ENCODE measurements at regions not wholly inside any gene's neighbourhood (a gene's known extent, or its start where the extent isn't known, plus 50 kb on each side); places are given as distances from the start of the nearest gene placed in this dataset.
"Not testable (repeated sequence)": the region's sequence is repeated elsewhere in the genome, so short reads cannot be mapped to it uniquely, and the experiment has no call there.

DNA sequence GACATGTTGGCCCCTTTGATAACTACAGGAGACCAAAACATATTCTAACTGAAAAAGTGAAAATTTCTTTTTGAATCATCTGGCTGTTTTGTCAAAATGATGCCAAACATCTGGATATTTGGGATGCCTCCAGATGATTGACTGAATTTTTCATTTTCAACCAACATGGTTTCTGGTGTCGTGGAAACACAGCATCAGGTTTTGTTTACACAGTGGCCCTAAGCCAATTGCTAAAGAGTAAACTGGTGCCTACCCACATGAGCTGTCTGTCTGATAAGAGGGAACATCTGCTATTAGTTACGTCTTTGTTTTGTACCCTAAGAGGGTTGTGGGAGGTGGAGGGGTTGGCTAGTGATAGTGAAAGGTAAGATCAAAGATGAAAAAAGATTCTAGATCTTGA is 204.8 kb downstream of the KCNK2 start:
- DNase-seq (ENCODE audit: low spot score) = no peak

DNA sequence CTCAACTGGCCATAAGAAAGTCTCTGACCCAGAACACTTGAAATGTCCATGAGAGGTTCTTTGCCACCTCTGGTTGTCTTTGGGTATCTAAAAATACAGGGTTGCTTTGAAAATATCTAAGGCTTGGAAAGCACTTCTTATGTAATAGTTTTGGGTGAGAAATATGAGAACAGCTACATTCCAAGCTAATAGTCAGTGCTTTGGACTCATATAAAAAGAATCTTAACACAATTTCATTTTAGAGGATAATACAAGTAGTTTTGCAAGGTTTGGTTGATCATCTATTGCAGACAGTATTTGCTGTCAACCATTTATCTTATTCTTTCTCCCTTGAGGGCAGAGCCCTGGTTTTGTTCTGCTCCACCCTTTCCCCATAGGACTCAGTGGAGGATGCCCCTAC is 207.5 kb downstream of the KCNK2 start:
- no peak for DNase-seq (ENCODE audit: low spot score)

DNA sequence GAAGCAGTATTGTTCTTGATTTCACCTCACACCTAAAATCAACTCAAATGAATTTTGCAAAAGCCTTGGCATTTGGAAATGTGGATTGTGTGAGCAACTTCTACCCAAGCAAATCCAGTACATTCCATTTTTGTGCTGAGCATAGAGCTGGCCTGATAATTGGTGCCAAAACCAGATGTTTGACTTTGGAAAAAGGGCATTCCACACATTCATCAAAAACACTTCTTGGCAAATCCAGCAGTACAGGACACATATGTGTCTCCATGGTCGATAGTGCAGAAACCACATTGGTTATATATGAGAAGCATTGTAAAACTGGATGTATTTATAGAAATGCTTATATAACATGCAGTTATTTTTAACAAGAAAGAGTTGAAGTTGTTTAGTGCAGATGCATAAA is 210.4 kb downstream of the KCNK2 start:
- DNase-seq (ENCODE audit: low spot score) = no peak

DNA sequence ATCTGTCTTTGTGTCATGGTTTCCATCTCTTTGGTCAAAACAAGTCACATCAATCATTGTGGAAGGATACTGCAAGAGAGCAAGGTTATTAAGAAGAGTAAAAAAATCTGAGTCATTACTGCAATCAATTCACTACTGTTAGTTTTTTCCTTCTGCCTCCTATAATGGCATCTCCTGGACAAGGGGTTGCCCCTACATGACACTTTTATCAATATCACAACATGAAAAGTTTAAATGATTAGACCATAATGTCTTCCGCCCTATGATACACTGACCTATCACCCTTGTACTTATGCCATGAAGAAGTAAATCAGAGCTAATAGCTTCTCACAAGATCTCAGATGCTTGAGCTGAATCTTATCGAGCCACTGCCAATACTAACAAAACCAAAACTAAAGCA is 223.9 kb downstream of the KCNK2 start:
- no peak for DNase-seq (ENCODE audit: low spot score)

DNA sequence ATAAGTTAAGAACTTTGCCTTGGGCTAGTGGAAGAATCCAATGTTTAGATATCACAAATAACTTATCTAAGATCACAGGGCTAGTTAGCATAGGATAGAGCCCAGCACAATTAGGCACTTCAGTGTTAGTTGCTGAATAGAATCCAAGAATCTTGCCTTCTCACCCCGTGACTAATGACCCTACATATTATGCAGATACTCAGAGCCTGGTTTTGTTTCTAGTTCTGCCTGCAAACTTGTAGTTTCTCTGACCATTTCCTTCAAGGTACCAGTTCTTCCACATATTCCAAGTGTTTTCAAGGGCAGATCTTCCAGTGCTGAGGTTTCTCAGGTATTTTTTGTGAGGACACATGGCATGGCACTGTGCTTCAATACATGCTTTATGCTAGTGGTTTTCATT is 239.3 kb downstream of the KCNK2 start:
- DNase-seq (ENCODE audit: low spot score) = no peak

DNA sequence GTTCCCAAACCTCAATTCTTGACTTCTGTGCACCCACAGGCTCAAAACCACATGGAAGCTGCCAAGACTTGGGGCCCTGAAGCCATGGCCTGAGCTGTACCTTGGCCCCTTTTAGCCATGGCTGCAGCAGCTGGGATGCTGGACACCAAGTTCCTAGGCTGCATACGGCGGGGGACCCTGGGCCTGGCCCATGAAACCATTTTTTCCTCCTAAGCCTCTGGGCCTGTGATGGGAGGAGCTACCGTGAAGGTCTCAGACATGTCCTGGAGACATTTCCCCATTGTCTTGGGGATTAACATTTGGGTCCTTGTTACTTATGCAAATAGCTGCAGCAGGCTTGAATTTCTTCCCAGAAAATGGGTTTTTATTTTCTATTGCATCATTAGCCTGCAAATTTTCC is 241.5 kb downstream of the KCNK2 start:
- not testable (repeated sequence) for DNase-seq (ENCODE audit: low spot score)

DNA sequence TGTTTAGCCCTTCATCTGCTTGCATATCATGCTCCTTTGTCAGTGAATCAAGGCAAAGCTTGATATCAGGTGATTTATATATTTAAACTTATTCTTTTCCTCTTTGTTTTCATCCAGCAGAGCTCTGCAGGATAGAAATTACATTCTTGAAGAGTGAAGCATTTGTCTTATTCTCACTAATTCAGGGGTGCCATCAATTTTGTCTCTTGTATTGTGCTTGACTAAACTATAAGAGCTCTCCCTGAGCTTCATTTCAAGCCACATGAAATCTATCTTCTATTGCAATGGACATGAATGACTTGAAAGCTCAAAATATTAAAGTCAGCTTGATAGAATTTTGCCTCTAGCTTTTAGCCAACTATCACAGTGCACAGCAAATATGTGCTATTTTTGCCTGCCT is 236.7 kb upstream of the KCTD3 start:
- DNase-seq (ENCODE audit: low spot score) = no peak

DNA sequence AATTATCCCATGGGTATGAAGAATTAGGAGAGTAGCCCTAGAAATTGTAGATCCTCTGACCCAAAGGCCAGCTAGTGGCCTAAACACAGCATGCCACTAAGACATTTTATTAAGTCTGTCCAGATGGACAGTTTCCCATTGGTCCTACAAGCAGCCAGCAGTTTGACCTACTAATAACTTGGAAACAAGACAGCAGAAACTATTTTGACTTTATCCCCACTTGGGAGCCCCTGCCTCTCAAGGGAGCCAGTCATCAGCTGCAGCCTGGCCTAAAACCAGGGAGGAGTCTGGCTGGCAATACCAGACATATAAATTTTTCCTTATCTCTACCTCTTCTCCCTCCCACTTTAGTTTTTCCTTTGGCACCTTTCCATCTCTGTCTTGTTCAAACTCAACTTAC is 222.6 kb upstream of the KCTD3 start:
- no peak for DNase-seq (ENCODE audit: low spot score)

DNA sequence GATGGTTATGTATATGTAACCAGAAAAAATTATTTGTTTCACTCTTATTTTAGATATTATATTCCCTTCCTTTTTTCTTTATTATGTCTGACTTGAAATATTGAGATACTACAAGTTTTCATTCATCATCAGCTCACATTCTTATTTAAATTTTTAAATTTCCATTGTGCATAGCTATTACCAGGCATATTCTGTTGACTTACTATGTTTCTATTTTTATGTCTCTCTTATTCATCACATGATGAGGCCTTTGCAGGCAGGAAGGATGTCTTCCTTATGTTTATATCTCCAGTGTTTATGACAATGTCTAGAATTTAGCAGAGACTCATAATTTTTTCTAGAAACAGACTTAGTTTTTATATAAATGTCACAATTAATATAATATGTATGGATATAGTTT is 221.9 kb upstream of the KCTD3 start:
- DNase-seq (ENCODE audit: low spot score) = no peak

DNA sequence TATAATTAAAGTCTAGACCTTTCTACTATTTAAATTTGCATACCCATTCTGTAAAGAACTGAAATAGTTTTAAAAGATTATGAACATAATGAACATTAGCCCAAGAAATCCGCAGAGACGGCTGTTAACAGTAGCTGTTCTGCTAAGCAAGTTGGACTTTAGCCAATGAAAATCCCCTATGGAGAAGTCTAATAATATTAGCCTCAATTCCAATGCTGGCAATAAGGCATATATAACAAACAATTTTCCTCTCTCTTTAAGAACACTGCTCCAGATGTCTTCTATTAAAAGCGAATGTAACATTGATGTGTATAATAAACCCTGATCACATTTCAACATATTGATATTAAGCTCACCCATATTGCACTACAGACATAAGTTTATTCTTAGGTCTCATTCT is 221.3 kb upstream of the KCTD3 start:
- no peak for DNase-seq (ENCODE audit: low spot score)

DNA sequence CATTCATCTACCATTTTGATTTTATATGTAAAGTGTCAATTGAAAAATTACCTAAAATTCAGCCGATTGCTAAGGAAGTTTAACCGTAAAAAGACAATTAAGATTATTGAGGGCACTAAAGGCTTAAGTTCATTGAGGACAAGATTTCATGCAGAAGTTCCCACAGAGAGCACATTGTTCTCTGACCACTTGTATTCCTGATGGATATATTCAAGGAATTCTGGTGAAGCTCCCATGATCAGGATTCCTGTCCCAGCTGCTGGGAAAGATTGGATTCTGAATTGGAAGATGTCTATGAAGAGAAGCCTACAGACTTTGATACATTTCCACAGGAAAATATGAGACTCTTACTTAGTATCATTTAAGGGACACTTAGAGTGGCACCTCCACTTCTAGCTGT is 209.2 kb upstream of the KCTD3 start:
- no peak for DNase-seq (ENCODE audit: low spot score)

DNA sequence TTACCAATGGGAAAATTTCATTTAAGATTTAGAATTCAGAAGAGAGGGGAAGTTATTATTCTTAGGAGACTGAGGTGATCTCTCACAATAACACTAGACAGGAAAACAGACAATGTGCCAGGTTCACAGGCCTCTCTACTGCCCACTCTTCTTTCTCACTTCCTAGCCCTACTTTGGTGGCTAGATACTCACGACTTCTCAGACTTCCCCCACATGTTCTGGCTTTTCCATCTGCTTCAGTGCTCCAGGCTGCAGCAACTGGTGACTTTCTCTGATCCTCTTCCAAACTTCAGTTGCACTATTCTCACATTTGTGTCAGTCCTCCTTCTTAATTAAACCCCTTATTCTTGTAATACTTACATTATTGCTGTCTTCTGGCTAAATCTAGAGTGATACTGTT is 208.7 kb upstream of the KCTD3 start:
- no peak for DNase-seq (ENCODE audit: low spot score)

DNA sequence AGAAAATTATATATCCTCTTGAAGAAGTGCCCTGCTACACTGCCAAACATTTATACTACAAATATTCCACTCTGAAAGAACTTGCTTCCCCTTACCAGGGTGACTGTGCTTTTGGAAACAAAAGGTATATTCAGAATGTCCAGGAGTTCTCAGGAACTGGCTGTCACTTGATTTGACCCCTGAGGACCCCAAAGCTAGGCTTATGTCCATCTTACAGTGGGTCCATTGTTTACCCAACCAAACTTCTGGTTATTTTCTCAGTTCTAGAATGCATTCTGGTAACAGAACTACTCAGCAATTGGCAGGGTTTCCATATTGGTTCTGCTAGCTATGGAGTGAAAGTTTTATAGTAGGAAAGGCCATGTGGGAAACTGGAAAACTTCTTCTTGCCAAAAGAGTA is 207.1 kb upstream of the KCTD3 start:
- no peak for DNase-seq (ENCODE audit: low spot score)

DNA sequence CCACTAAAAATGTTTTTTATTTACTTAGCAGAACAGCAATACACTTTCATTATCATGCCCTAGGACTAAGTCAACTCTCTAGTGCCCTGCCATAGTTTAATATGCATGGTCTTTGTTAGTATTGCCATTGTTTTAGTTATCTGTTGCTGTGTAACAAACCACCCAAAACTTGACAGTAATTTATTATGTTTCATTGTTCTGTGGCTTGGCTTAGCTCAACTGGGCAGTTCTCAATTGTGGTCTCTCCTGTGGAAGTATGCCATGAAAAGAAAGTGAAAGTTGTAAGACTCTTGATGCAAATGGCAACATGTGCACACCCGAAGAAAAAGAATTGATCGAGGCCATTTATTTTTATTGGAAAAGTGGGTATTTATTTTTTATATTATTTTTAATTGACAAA is 206.3 kb upstream of the KCTD3 start:
- DNase-seq (ENCODE audit: low spot score) = no peak

DNA sequence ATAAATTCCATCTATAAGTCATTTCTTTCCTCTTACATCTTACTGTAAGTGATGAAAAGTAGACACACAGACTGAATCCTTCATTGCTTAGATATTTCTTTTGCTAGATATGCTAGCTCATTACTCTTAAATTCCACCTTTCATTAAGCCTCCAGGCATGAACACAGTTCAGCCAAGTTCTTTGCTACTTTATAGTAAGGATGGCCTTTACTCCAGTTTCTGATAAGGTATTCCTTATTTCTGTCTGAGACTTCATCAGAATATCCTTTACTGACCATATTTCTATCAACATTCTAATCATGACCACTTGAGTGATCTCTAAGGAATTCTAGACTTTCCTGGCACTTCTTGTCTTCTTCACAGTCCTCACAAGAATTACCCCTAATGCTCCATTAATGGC is 191.7 kb upstream of the KCTD3 start:
- no peak for DNase-seq (ENCODE audit: low spot score)

DNA sequence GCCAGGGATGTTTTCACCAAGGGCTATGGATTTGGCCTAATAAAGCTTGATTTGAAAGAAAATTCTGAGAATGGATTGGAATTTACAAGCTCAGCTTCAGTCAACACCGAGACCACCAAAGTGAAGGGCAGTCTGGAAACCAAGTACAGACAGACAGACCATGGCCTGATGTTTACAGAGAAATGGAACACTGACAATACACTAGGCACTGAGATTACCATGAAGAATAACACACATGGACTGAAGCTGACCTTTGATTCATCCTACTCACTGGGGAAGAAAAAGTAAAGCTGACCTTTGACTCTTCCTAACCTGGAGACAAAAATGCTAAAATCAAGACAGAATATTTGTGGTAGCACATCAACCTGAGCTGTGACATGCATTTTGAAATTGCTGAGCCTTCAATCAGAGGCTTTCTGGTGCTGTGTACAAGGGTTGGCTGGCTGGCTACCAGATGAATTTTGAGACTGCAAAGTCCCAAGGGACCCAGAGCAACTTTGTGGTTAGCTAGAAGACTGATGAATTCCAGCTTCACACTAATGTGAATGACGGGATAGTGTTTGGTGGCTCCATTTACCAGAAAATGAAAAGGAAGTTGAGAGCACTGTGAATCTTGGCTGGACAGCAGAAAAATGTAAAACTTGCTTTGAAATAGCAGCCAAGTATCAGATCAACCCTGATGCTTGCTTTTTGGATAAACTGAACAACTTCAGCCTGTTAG is 190.4 kb upstream of the KCTD3 start:
- no peak for DNase-seq (ENCODE audit: low spot score)

DNA sequence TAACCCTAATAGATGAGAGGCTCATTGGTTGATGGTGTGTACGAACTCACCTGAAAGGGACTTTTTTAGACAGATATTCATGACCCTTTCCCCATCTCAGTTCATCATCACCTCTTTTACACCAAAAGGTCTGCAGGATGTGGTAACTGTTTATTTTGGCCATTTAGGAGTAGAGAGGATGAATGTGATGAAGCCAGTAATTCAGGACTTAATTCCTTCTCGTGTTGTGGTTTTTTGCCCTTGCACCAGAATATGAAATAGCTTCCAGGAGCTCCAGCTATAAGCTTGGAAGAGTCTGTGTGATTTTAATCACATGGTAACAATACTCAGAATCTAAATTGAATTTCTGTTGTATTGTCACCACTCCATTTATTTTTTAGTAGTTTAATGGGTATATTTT is 189.4 kb upstream of the KCTD3 start:
- DNase-seq (ENCODE audit: low spot score) = no peak

DNA sequence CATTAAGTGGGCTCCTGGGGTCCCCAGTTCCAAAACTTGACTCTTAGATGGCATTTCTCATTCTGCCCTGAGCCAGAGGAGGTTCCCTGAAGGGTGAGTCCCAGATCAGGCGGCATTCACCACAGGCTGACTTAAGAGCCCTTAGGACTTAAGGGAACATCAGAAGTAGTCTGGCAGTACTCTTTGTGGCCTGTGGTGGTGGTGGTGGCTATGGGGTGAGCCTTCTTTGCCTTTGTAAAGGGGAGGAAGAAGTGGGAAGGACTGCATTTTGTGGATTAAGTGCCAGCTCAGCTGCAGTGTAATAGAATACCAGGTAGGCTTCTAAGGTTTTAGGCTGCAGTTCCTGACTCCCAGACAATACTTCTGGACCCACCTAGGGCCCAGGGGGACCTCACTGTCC is 186.5 kb upstream of the KCTD3 start:
- DNase-seq (ENCODE audit: low spot score) = no peak

DNA sequence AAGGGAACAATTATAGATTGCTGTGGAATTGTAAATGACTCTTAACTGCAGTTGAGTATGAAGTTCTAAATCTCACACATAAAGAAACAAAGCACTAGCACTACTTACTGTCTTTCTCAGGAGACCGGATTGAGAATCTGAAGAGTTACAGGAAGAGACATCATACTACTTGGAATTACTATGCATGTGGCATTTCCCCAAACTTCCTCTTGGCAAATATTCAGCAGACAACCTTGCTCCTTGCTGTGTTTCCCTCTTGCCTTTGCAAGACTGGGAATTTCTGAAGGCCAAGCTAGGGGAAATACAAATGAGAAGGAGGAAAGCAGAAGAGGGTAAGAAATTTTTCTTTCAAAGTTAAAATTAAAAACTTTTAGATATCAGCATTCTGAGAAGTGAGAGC is 173.6 kb upstream of the KCTD3 start:
- no peak for DNase-seq (ENCODE audit: low spot score)

DNA sequence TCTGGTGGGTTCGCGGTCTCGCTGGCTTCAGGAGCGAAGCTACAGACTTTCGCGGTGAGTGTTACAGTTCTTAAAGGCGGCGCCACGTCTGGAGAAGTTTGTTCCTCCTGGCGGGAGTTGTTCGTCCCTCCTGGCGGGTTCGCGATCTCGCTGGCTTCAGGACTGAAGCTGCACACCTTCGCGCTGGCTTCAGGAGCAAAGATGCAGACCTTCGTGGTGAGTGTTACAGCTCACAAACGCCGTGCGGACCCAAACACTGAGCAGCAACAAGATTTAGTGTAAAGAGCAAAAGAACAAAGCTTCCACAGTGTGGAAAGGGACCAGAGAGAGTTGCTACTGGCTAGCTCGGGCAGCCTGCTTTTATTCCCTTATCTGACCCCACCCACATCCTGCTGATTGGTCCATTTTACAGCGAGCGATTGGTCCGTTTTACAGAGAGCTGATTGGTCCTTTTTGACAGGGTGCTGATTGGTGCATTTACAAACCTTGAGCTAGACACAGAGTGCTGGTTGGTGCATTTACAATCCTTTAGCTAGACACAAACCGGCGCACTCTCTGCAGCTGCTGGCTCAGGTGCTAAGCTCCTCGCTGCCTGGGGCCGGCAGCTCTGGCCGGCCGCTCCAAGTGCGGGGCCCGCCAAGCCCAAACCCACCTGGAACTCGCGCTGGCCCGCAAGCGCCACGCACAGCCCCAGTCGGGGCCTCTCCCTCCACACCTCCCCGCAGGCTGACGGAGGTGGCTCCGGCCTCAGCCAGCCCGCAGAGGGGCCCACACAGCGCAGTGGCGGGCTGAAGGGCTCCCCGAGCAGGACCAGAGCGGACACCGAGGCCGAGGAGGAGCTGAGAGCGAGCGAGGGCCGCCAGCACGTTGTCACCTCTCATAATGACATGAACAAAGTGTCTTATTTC is 172.8 kb upstream of the KCTD3 start:
- no peak for DNase-seq (ENCODE audit: low spot score)

DNA sequence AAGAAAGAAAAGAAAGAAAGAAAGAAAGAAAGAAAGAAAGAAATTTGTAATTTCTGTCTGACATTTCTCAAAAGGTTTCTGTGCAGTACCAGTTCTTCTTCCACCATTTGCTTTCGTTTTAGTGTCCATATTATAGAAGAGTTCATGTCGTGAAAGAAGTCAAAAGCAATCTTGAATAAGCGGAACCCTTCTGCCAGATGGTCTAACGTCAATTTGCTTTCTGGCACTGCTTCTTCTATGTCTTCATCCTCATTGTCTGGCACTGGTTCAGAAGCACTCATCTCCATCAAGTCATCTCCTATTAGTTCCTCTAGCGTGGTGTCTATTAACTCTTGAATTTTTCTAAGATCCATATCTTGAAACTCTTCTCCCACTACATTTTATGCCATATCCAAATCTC is 170.0 kb upstream of the KCTD3 start:
- DNase-seq (ENCODE audit: low spot score) = no peak

DNA sequence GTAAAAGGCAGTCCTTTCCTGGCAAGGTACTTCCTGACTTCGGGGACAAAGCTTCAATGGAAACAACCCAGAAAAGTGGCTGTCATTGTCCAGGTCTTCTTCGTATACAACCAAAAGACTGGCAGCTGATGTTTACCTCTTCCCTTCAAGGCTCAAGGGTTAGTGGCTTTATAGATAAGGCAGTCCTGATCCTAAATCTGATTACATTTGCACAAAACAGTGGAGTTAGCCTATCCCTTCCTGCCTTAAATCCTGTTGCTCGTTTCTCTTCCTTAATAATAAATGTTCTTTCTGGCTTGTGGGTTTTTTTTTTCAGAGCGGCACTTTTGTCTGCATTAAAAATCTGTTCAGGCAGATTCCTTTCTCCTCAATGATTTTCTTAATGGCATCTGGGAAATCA is 169.3 kb upstream of the KCTD3 start:
- DNase-seq (ENCODE audit: low spot score) = no peak

DNA sequence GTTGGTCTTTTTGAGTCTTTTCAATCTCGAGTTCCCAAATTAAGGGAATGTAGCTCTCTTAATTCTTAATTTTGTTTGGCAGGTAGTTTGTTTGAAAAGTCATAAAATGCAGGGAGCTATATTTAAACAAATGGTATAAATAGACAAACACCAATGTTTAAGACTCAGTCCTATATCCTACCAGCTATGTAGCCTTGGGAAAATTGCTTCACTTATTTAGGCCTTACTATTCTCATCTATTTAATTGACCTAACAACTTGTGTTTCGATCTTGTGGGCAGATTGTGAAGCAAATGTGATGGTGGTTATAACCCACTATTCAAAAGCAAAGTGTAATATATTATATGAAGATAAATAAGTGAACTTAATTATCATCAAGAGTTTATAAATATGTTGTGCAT is 167.3 kb upstream of the KCTD3 start:
- DNase-seq (ENCODE audit: low spot score) = no peak

DNA sequence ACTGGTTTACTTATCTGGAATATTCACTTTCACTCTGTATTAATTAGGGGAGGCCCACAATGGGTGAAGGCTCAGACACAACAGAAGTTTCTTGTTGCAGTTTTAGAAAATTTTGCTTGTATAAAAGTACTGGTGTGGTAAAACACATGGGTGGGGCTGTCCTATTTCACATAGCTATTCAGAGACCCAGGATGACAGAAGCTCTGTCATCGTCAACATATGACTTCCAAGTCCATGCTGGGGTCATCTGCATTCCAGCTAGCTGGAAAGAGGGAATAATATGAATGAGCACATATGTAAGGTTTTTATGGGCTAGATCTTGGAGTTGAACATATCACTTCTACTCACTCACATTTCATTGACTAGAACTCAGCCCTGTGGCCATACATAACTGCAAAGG is 166.4 kb upstream of the KCTD3 start:
- no peak for DNase-seq (ENCODE audit: low spot score)

All from putamen (tissue), 1 donor.